Hepatocyte (in vitro differentiated cells): ENCODE measurements at regions not wholly inside any gene's neighbourhood (a gene's known extent, or its start where the extent isn't known, plus 50 kb on each side); places are given as distances from the start of the nearest gene placed in this dataset.

Source experiments
- DNase-seq: peaks from one replicate; pipeline ENCODE4 v3.0.0-alpha.2; 2016; ENCODE audit warnings: low spot score
- H2AFZ ChIP-seq: fragments of 200-600 bp; sonication (generic); 2 replicates; pipeline ENCODE4 v1.6.0; 2016; ENCODE audit warnings: antibody characterized with exemption, mild to moderate bottlenecking
- H3K27ac ChIP-seq: fragments of 200-600 bp; sonication (generic); 2 replicates; pipeline ENCODE4 v1.5.1; 2016; ENCODE audit warnings: mild to moderate bottlenecking
- H3K27me3 ChIP-seq: fragments of 200-600 bp; sonication (generic); 2 replicates; pipeline ENCODE4 v1.6.1; 2016
- H3K36me3 ChIP-seq: fragments of 200-600 bp; sonication (generic); replicated peaks from 2 replicates; pipeline ENCODE4 v1.5.1; 2016; ENCODE audit warnings: low read depth; ENCODE audit not compliant: insufficient read depth
- H3K4me1 ChIP-seq: fragments of 200-600 bp; sonication (generic); 2 replicates; pipeline ENCODE4 v1.5.1; 2016; ENCODE audit warnings: mild to moderate bottlenecking, moderate library complexity; ENCODE audit not compliant: insufficient read depth
- H3K4me2 ChIP-seq: fragments of 200-600 bp; sonication (generic); 2 replicates; pipeline ENCODE4 v1.6.0; 2016
- H3K4me3 ChIP-seq: fragments of 200-600 bp; sonication (generic); 2 replicates; pipeline ENCODE4 v1.5.1; 2016; ENCODE audit warnings: mild to moderate bottlenecking
- H3K79me2 ChIP-seq: fragments of 200-600 bp; sonication (generic); 2 replicates; pipeline ENCODE4 v1.6.0; 2017; ENCODE audit warnings: mild to moderate bottlenecking
- H3K9me2 ChIP-seq: fragments of 200-600 bp; sonication (generic); replicated peaks from 2 replicates; pipeline ENCODE4 v1.6.0; 2017; ENCODE audit warnings: mild to moderate bottlenecking; ENCODE audit not compliant: insufficient read depth
- H3K9me3 ChIP-seq: fragments of 200-600 bp; sonication (generic); 2 replicates; pipeline ENCODE4 v1.5.1; 2016; ENCODE audit warnings: low read depth, mild to moderate bottlenecking
- H4K20me1 ChIP-seq: fragments of 200-600 bp; sonication (generic); 2 replicates; pipeline ENCODE4 v1.6.0; 2016; ENCODE audit warnings: mild to moderate bottlenecking; ENCODE audit not compliant: insufficient read depth, poor library complexity, severe bottlenecking
- CTCF ChIP-seq: fragments of 200-600 bp; sonication (generic); IDR thresholded peaks from 2 replicates; pipeline ENCODE4 v1.5.1; 2016; ENCODE audit warnings: antibody characterized with exemption, mild to moderate bottlenecking; ENCODE audit not compliant: poor library complexity
- EZH2 ChIP-seq: fragments of 200-600 bp; sonication (generic); IDR thresholded peaks from 2 replicates; pipeline ENCODE4 v1.6.1; 2016; ENCODE audit warnings: antibody characterized with exemption, mild to moderate bottlenecking, borderline replicate concordance
- EZH2phosphoT487 ChIP-seq: fragments of 200-600 bp; sonication (generic); IDR thresholded peaks from one replicate; pipeline ENCODE4 v1.6.1; 2018; ENCODE audit warnings: antibody characterized with exemption, mild to moderate bottlenecking, low read depth, moderate library complexity; ENCODE audit not compliant: unreplicated experiment, severe bottlenecking
- WGBS: methylation state at CpG from one replicate; pipeline ENCODE4 v1.1.6; 2016; ENCODE audit warnings: low lambda C conversion rate; ENCODE audit errors: missing lambda C conversion rate; 5-methylcytosine and 5-hydroxymethylcytosine counted together

DNA sequence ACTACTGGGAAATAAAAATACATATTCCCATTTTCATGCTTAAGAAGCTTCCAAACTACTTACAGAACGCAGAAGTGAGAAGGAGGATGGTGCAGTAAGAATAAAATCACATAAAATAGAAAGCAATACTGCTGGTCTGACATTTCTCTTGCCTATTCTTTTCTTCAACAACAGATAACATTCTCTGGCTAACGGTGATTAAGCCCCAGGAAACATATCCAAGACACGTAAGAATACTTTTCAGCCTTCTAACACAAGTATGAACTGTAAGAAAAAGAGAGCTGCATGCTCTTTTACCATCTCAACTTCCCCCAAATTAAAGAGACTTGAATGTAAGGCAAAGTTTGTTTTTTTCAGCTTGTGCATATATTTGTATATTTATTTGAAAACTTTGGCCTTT lies 156.1 kb upstream of the TARS1 start:
- 60% methylated on average over 3 of the region's 3 CpGs for whole genome bisulfite sequencing
- Histone ChIP-seq H3K27me3 (no peaks in the 10 kb centered on the region), H3K36me3 (no peaks in the 10 kb centered on the region), H3K4me2 (no peak overlapping the region), H3K4me3 (no peak overlapping the region), H2AFZ (no peak overlapping the region), H3K79me2 (no peaks in the 10 kb centered on the region), H3K9me3 (no peaks in the 10 kb centered on the region), H3K27ac (no peak overlapping the region), H3K9me2 (no peaks in the 10 kb centered on the region), H4K20me1 (no peaks in the 10 kb centered on the region), H3K4me1 (no peaks in the 10 kb centered on the region)
- TF ChIP-seq EZH2phosphoT487 = no peak
- TF ChIP-seq CTCF = no peak
- no peak for TF ChIP-seq EZH2
- DNase-seq = no peak

GRCh38 chr5:33287242-33287641 lies 153.5 kb upstream of the TARS1 start:
- no peaks in the 10 kb centered on the region for H3K9me3 ChIP-seq

GRCh38 chr5:33291216-33292000 lies 149.4 kb upstream of the TARS1 start:
- TF ChIP-seq CTCF = no peak
- no peak for TF ChIP-seq EZH2phosphoT487
- no peak for TF ChIP-seq EZH2
- Histone ChIP-seq H3K4me1 (no peaks in the 10 kb centered on the region), H3K36me3 (no peaks in the 10 kb centered on the region), H3K4me3 (no peak overlapping the region), H3K79me2 (no peaks in the 10 kb centered on the region), H3K4me2 (no peak overlapping the region), H2AFZ (no peak overlapping the region), H4K20me1 (no peaks in the 10 kb centered on the region), H3K27ac (no peak overlapping the region), H3K9me2 (no peaks in the 10 kb centered on the region), H3K27me3 (no peaks in the 10 kb centered on the region), H3K9me3 (no peaks in the 10 kb centered on the region)
- DNase-seq = no peak
- WGBS = 89% methylated on average over 3 of the region's 3 CpGs

More at GRCh38 chr5:33287242-33287641, 153.5 kb upstream of the TARS1 start:
- no peak for DNase-seq
- no peak for TF ChIP-seq EZH2
- TF ChIP-seq CTCF = no peak
- TF ChIP-seq EZH2phosphoT487 = no peak
- H2AFZ ChIP-seq = no peak overlapping the region
- no peaks in the 10 kb centered on the region for H3K4me1 ChIP-seq
- no peaks in the 10 kb centered on the region for H3K36me3 ChIP-seq
- no peaks in the 10 kb centered on the region for H3K79me2 ChIP-seq
- H4K20me1 ChIP-seq = no peaks in the 10 kb centered on the region
- H3K4me2 ChIP-seq = no peak overlapping the region
- no peaks in the 10 kb centered on the region for H3K27me3 ChIP-seq
- H3K9me2 ChIP-seq = no peaks in the 10 kb centered on the region
- WGBS = 75% methylated on average over 1 of the region's 1 CpG
- no peak overlapping the region for H3K27ac ChIP-seq
- no peak overlapping the region for H3K4me3 ChIP-seq
